Right ventricle myocardium superior (tissue), 1 donor: ENCODE measurements at regions not wholly inside any gene's neighbourhood (a gene's known extent, or its start where the extent isn't known, plus 50 kb on each side); places are given as distances from the start of the nearest gene placed in this dataset.

ENCODE experiments used
- ATAC-seq: fragments of 200-7000 bp; cut with Tn5 transposase; one replicate; pipeline ENCODE4 v1.9.1; 2020; ENCODE audit warnings: mild to moderate bottlenecking; ENCODE audit not compliant: poor library complexity
- DNase-seq: peaks from one replicate; pipeline ENCODE4 v3.0.0-alpha.2; 2020
- intact Hi-C: fragments of 100-400 bp; cut with DNase I; formaldehyde crosslinking; loops from one replicate; pipeline ENCODE4 v1.11.2; 2022
- donor health status: DM: no; HTN: yes; CAD: no; lungs with severe emphysema.

- ATAC-seq (no peak), DNase-seq (no peak)
- intact Hi-C loops = no loop called here
Measured at GRCh38 chr14:80446356-80446755, 235.1 kb upstream of the DIO2 start.

- ATAC-seq (no peak), DNase-seq (no peak)
- intact Hi-C loops = no loop called here
Measured at GRCh38 chr14:80445605-80446004, 234.3 kb upstream of the DIO2 start.

GRCh38 chr14:80434574-80435321 lies 223.4 kb upstream of the DIO2 start:
- no peak for DNase-seq
- intact Hi-C loops = no loop called here
- ATAC-seq = no peak

DNA sequence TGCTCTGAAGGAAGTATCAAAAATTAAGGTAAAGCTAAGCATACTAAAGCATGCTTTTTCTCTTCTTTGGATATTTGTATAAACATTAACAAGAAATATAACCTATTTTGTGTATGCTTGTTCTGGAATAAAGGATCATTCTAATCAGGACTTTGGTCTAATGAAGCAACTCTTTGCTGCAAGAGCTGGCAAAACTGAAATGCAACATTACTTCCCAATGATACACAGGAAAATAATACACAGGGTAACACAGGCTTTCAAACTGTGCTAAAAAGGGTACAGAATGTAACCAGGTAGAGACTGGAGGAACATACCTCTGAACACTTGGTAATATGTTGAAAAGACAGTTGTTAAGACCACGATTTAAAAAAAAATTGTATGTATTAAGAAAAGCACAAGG lies 222.5 kb upstream of the DIO2 start:
- DNase-seq = no peak
- no peak for ATAC-seq
- intact Hi-C loops = no loop called here

DNA sequence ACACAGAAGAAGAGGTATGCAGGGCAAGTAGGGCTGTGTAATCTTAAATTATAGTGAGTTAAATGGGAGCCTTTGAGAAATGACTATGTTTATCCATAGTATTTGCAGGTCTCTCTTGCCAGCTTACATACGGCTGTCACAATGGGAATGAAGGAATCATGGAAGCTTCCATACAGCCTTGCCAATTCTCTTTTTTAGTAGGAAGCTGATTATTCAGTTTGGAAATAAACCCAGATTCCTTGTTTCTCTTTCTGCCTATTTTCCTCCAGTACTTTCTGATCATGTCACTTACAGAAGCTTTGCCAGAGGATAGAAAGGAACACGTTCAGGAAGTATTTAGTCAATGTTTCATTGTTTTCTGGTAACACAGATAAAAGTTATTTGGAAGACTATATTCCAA lies 217.4 kb upstream of the DIO2 start:
- ATAC-seq (no peak), DNase-seq (no peak)
- intact Hi-C loops = no loop called here

GRCh38 chr14:80428171-80428570 lies 216.9 kb upstream of the DIO2 start:
- ATAC-seq (no peak), DNase-seq (no peak)
- intact Hi-C loops = no loop called here

DNA sequence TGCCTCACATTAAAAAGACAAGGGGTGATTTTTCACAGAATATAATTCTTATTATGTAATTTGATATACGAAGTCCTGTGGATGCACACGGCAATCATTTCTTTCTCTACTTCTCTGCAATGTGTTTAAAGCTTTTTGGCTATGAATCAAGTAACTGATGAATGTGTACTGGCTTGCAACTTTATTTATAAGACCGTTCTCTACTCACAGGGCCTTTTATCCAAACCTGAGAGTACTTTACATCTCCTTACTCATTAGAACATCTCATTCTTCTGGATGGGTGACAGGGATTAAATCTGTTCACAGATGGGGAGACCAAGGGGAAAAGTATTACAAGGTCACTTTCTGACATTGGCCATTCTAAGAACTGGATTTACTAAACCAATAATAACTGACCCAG lies 215.8 kb upstream of the DIO2 start:
- DNase-seq = no peak
- intact Hi-C loops = no loop called here
- peak; percentile 44 for ATAC-seq

DNA sequence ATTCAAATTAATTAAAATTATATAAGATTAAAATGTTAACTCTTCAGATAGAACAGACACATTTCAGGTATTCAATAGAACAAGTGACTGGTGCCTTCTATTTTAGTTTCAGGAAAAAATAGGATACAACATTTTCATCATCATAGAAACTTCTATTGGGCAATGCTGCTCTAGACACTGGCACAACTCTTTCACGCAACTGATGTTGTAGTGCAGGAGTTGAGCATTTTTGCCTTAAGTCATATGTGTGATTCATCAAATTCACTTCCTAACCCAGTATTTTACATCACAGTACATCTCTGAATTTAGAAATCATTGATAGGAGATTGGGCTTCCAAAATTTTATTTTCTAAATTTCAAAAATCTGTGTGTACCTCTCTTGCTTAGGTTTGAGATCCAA lies 215.4 kb upstream of the DIO2 start:
- ATAC-seq (no peak), DNase-seq (no peak)
- intact Hi-C loops = no loop called here

DNA sequence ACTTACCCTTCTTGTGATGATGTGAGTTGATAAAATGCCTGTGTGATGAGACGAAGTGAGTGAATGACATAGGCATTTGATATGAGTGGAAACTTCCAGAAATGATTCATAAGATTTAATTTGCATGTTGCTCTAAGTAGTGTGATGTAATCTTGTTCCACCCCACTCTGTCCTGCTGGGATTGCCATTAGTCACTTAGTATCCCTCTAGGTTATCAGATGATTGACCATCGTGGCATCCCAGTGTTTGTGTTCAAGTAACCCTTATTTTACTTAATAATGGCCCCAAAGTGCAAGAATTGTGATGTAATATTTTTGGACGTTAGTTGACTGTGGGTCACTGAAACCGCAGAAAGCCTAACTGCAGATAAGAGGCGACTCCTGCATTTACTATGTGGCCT lies 214.4 kb upstream of the DIO2 start:
- ATAC-seq = peak; percentile 86
- intact Hi-C loops = no loop called here
- DNase-seq = no peak

GRCh38 chr14:80419769-80420168 lies 208.5 kb upstream of the DIO2 start:
- DNase-seq (no peak), ATAC-seq (no peak)
- intact Hi-C loops = no loop called here

- DNase-seq = no peak
- ATAC-seq = no peak
- intact Hi-C loops = no loop called here
Measured at GRCh38 chr14:80419345-80419744, 208.0 kb upstream of the DIO2 start.

DNA sequence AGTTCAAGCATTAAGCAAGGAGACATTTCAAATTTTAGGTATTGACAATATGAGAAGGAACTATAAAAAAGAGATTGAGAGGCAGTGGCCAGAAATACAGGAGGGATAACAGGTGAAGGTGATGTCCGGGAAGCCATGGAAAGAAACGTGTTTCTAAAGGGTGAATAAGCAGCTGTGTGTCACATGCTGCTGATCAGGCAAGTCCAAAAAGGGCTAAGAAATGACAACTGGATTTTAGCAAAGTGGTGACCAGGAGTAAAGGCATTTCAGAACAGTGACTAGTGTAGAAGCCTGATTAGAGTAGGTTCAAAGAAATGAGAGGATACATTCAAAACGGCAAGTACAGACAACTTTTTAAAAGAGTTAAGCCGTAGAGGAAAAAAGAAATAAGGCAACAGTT lies 204.3 kb upstream of the DIO2 start:
- DNase-seq = no peak
- intact Hi-C loops = no loop called here
- no peak for ATAC-seq

- no peak for DNase-seq
- intact Hi-C loops = no loop called here
- ATAC-seq = no peak
Measured at GRCh38 chr14:80414080-80414479, 202.8 kb upstream of the DIO2 start.

DNA sequence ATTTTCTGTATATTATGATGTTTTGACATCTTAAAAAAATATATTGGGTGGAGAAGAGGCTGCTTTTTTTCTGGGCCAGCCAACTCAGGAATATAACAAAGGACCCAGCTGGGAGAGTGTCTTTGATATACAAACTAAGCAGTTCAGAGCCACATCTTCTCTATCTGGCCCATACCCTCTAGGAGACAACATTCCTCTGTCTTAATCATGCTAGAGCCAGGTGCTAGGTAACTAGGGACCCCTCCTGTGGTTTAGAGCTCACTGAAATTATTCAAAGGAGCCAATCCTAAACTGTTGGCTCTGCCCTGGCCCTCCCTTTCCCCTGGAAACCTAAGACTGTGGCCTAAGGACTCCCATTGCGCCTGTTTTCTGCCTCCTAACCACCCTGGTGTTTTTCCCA lies 193.1 kb upstream of the DIO2 start:
- DNase-seq (no peak), ATAC-seq (no peak)
- intact Hi-C loops = no loop called here

- no peak for ATAC-seq
Measured at GRCh38 chr14:80403036-80403435, 191.7 kb upstream of the DIO2 start.

GRCh38 chr14:80395031-80395430 lies 183.7 kb upstream of the DIO2 start:
- no peak for ATAC-seq

More at GRCh38 chr14:80403036-80403435, 191.7 kb upstream of the DIO2 start:
- intact Hi-C loops = no loop called here
- DNase-seq = no peak

DNA sequence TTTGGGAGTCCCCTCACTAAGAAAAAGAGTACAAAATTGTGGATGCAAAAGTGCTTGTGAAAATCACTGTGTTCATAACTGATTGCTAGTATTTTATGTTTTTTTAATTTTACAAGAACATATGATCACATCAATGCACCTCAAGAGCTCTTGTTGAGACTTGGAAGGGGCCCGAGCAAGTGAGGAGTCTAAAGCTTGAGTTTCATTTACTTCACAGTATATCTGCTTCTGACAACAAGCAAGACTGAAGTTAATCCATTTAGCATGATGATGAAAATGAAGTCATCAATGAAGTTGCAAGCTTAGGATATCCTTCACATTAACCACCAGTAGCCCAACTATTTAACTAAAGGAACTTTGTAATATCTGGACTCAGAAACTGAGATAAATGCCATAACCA lies 182.5 kb upstream of the DIO2 start:
- no peak for DNase-seq
- intact Hi-C loops = no loop called here

More at GRCh38 chr14:80395031-80395430, 183.7 kb upstream of the DIO2 start:
- intact Hi-C loops = no loop called here
- DNase-seq = no peak

DNA sequence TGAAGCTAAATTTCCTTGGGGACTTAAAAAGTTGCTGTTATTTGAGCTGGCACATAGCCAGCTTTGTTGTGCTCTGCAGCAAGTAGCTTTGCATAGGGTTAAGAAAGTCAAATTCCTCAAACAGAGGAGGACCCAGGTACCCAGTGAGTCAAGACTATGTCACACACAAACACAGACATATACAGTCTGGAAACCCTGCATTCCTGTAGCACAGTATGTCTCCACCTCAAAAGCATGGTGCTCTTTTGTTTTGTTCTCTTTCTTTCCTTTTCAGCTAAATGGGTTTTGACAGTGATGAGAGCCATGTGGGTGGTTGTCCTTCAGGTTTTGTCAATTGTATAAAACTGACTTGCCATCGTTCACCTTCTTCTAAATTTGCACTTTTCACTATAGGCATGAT lies 179.6 kb upstream of the DIO2 start:
- no peak for ATAC-seq
- DNase-seq = no peak
- intact Hi-C loops = no loop called here

More for the DNA sequence above, 182.5 kb upstream of the DIO2 start:
- no peak for ATAC-seq

- DNase-seq (no peak), ATAC-seq (no peak)
- intact Hi-C loops = no loop called here
Measured at GRCh38 chr14:80388980-80389711, 177.8 kb upstream of the DIO2 start.

DNA sequence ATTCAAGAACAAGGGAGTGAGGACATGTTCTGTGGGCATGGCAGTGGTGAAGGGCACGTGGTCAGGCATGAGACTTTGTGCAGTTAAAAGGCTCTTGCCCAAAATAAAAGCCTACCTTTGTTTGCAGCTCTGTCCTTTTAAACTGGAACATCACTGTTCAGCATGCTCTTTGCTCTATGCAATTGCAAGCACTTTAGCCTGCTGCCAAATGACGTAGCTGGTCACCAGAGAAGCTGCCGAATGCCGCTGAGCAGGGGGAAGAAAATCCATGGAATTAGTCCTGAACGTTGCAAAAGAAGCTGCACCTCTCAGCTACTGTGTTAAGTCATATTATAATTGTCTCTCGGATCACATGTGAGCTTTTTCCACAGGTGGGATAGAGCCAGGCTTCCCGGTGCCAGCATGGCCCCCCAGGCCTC lies 176.3 kb upstream of the DIO2 start:
- no peak for ATAC-seq
- no peak for DNase-seq
- intact Hi-C loops = no loop called here
